Activated T-helper 2 cell treated with anti-CD3 and anti-CD28 coated beads, Interferon-gamma antibody, Interleukin-2, Interleukin-4, amounts not matched to agents 10 μg/mL and 5 μg/mL and 100 μg/mL, durations not matched to agents 14 hours and 24 hours and 36 hours (primary cell): ENCODE measurements at regions not wholly inside any gene's neighbourhood (a gene's known extent, or its start where the extent isn't known, plus 50 kb on each side); places are given as distances from the start of the nearest gene placed in this dataset.

Experiments
- DNase-seq: peaks from one replicate; pipeline ENCODE4 v3.0.0; 2021; ENCODE audit warnings: low spot score
- H3K27ac Mint-ChIP-seq: one replicate; pipeline ENCODE4 v1.8.0; 2021; ENCODE audit warnings: mixed read lengths
- H3K27me3 Mint-ChIP-seq: one replicate; pipeline ENCODE4 v1.8.0; 2021; ENCODE audit warnings: low read depth, mixed read lengths
- H3K36me3 Mint-ChIP-seq: one replicate; pipeline ENCODE4 v1.8.0; 2021; ENCODE audit warnings: low read depth, mixed read lengths
- H3K4me1 Mint-ChIP-seq: one replicate; pipeline ENCODE4 v1.8.0; 2021; ENCODE audit warnings: low read depth, mixed read lengths
- H3K4me3 Mint-ChIP-seq: one replicate; pipeline ENCODE4 v1.8.0; 2021; ENCODE audit warnings: low read depth, mild to moderate bottlenecking, moderate library complexity, mixed read lengths
- H3K9me3 Mint-ChIP-seq: one replicate; pipeline ENCODE4 v1.8.0; 2021; ENCODE audit warnings: mixed read lengths
- intact Hi-C: fragments of 100-400 bp; cut with micrococcal nuclease; formaldehyde crosslinking; loops from one replicate; pipeline ENCODE4 v1.15.1; 2023

GRCh38 chr2:126764686-126765265, 108.8 kb downstream of the GYPC start:
- peaks cover 28% of the 10 kb centered on the region for H3K4me1 Mint-ChIP-seq
- H3K4me3 Mint-ChIP-seq = no peak overlapping the region
- H3K27me3 Mint-ChIP-seq = peaks cover 20% of the 10 kb centered on the region
- DNase-seq = no peak
- intact Hi-C loops = no loop called here
- H3K27ac Mint-ChIP-seq = no peak overlapping the region
- no peaks in the 10 kb centered on the region for H3K36me3 Mint-ChIP-seq
- H3K9me3 Mint-ChIP-seq = no peaks in the 10 kb centered on the region

GRCh38 chr2:126765395-126765794, 109.4 kb downstream of the GYPC start:
- Mint-ChIP-seq H3K27me3 (peaks cover 23% of the 10 kb centered on the region), H3K27ac (no peak overlapping the region), H3K4me1 (peaks cover 28% of the 10 kb centered on the region), H3K36me3 (no peaks in the 10 kb centered on the region), H3K4me3 (no peak overlapping the region), H3K9me3 (no peaks in the 10 kb centered on the region)
- no peak for DNase-seq
- intact Hi-C loops = no loop called here

GRCh38 chr2:126766295-126766968, 110.5 kb downstream of the GYPC start:
- Mint-ChIP-seq H3K27ac (no peak overlapping the region), H3K4me3 (no peak overlapping the region)

GRCh38 chr2:126766969-126767296, 111.0 kb downstream of the GYPC start:
- H3K27ac Mint-ChIP-seq = no peak overlapping the region
- peaks cover 23% of the 10 kb centered on the region for H3K27me3 Mint-ChIP-seq
- no peaks in the 10 kb centered on the region for H3K9me3 Mint-ChIP-seq
- DNase-seq = no peak
- intact Hi-C loops = no loop called here
- H3K4me3 Mint-ChIP-seq = no peak overlapping the region
- H3K36me3 Mint-ChIP-seq = no peaks in the 10 kb centered on the region
- peaks cover 23% of the 10 kb centered on the region for H3K4me1 Mint-ChIP-seq

More at GRCh38 chr2:126766295-126766968, 110.5 kb downstream of the GYPC start:
- intact Hi-C loops = no loop called here
- H3K27me3 Mint-ChIP-seq = peaks cover 23% of the 10 kb centered on the region
- peaks cover 26% of the 10 kb centered on the region for H3K4me1 Mint-ChIP-seq
- H3K9me3 Mint-ChIP-seq = no peaks in the 10 kb centered on the region
- no peak for DNase-seq
- no peaks in the 10 kb centered on the region for H3K36me3 Mint-ChIP-seq

- H3K9me3 Mint-ChIP-seq = no peaks in the 10 kb centered on the region
- H3K27me3 Mint-ChIP-seq = peaks cover 22% of the 10 kb centered on the region
- peaks cover 11% of the 10 kb centered on the region for H3K4me1 Mint-ChIP-seq
- H3K4me3 Mint-ChIP-seq = no peak overlapping the region
- no peak overlapping the region for H3K27ac Mint-ChIP-seq
- DNase-seq = no peak
- intact Hi-C loops = no loop called here
- H3K36me3 Mint-ChIP-seq = no peaks in the 10 kb centered on the region
Measured at GRCh38 chr2:126769118-126769517, 113.2 kb downstream of the GYPC start.

GRCh38 chr2:126770466-126770865, 114.5 kb downstream of the GYPC start:
- intact Hi-C loops = no loop called here
- Mint-ChIP-seq H3K27me3 (peaks cover 22% of the 10 kb centered on the region), H3K36me3 (no peaks in the 10 kb centered on the region), H3K27ac (no peak overlapping the region), H3K4me1 (peaks cover 9% of the 10 kb centered on the region), H3K4me3 (no peak overlapping the region), H3K9me3 (no peaks in the 10 kb centered on the region)
- no peak for DNase-seq

GRCh38 chr2:126771094-126771493, 115.1 kb downstream of the GYPC start:
- no peak overlapping the region for H3K27ac Mint-ChIP-seq
- H3K4me3 Mint-ChIP-seq = no peak overlapping the region
- peaks cover 6% of the 10 kb centered on the region for H3K4me1 Mint-ChIP-seq
- no peaks in the 10 kb centered on the region for H3K9me3 Mint-ChIP-seq
- DNase-seq = no peak
- intact Hi-C loops = no loop called here
- no peaks in the 10 kb centered on the region for H3K36me3 Mint-ChIP-seq
- peaks cover 26% of the 10 kb centered on the region for H3K27me3 Mint-ChIP-seq

GRCh38 chr2:126771501-126772195, 115.7 kb downstream of the GYPC start:
- H3K4me3 Mint-ChIP-seq = no peak overlapping the region
- H3K27ac Mint-ChIP-seq = no peak overlapping the region
- H3K27me3 Mint-ChIP-seq = peaks cover 22% of the 10 kb centered on the region
- no peak for DNase-seq
- H3K4me1 Mint-ChIP-seq = peaks cover 2% of the 10 kb centered on the region
- intact Hi-C loops = no loop called here
- no peaks in the 10 kb centered on the region for H3K9me3 Mint-ChIP-seq
- H3K36me3 Mint-ChIP-seq = no peaks in the 10 kb centered on the region

- intact Hi-C loops = no loop called here
Measured at GRCh38 chr2:126774290-126774689, 118.3 kb downstream of the GYPC start.

GRCh38 chr2:126774761-126775160, 118.8 kb downstream of the GYPC start:
- no peak for DNase-seq

More at GRCh38 chr2:126774290-126774689, 118.3 kb downstream of the GYPC start:
- Mint-ChIP-seq H3K27ac (no peak overlapping the region), H3K4me3 (no peak overlapping the region), H3K36me3 (no peaks in the 10 kb centered on the region), H3K4me1 (peaks cover 6% of the 10 kb centered on the region), H3K9me3 (no peaks in the 10 kb centered on the region), H3K27me3 (peaks cover 23% of the 10 kb centered on the region)
- DNase-seq = no peak

GRCh38 chr2:126775300-126775985, 119.5 kb downstream of the GYPC start:
- peak overlapping the region; percentile 71 for H3K4me3 Mint-ChIP-seq
- H3K27ac Mint-ChIP-seq = no peak overlapping the region
- intact Hi-C loops = loop anchor here (5.0 kb wide), 1 partner anchor 528 kb away; no protein-coding TSS in a partner anchor
- peaks cover 6% of the 10 kb centered on the region for H3K4me1 Mint-ChIP-seq
- H3K9me3 Mint-ChIP-seq = no peaks in the 10 kb centered on the region
- DNase-seq = no peak
- no peaks in the 10 kb centered on the region for H3K36me3 Mint-ChIP-seq
- H3K27me3 Mint-ChIP-seq = peaks cover 22% of the 10 kb centered on the region

More at GRCh38 chr2:126774761-126775160, 118.8 kb downstream of the GYPC start:
- Mint-ChIP-seq H3K36me3 (no peaks in the 10 kb centered on the region), H3K4me1 (peaks cover 6% of the 10 kb centered on the region), H3K27ac (no peak overlapping the region), H3K27me3 (peaks cover 23% of the 10 kb centered on the region), H3K9me3 (no peaks in the 10 kb centered on the region), H3K4me3 (no peak overlapping the region)
- intact Hi-C loops = loop anchor here (5.0 kb wide), 1 partner anchor 527 kb away; no protein-coding TSS in a partner anchor

- Mint-ChIP-seq H3K27ac (no peak overlapping the region), H3K36me3 (no peaks in the 10 kb centered on the region), H3K4me3 (peak overlapping the region; percentile 71), H3K27me3 (peaks cover 24% of the 10 kb centered on the region), H3K4me1 (peaks cover 6% of the 10 kb centered on the region), H3K9me3 (no peaks in the 10 kb centered on the region)
- intact Hi-C loops = loop anchor here (2.0 to 5.0 kb wide), 2 partner anchors 117 to 529 kb away; no protein-coding TSS in a partner anchor
- no peak for DNase-seq
Measured at GRCh38 chr2:126776255-126776654, 120.3 kb downstream of the GYPC start.
